HG02763 (cell line): ENCODE measurements at regions not wholly inside any gene's neighbourhood (a gene's known extent, or its start where the extent isn't known, plus 50 kb on each side); places are given as distances from the start of the nearest gene placed in this dataset.

Source experiments
- ATAC-seq: cut with Tn5 transposase; IDR thresholded peaks from one replicate; pipeline ENCODE4 v1.9.1; 2021; ENCODE audit warnings: mild to moderate bottlenecking, moderate library complexity; ENCODE audit not compliant: unreplicated experiment

GRCh38 chr12:107339932-107340331 lies 246.6 kb upstream of the CRY1 start:
- ATAC-seq, result no peak

- ATAC-seq, result no peak
Measured at GRCh38 chr12:107340898-107341297, 247.5 kb upstream of the CRY1 start.

GRCh38 chr12:107344035-107344808 lies 250.9 kb upstream of the CRY1 start:
- no peak for ATAC-seq

- ATAC-seq, result no peak
Measured at GRCh38 chr12:107347261-107347660, 253.9 kb upstream of the CRY1 start.

- no peak for ATAC-seq
Measured at GRCh38 chr12:107349008-107349747, 255.8 kb upstream of the CRY1 start.

GRCh38 chr12:107349839-107350238 lies 256.5 kb upstream of the CRY1 start:
- no peak for ATAC-seq

GRCh38 chr12:107351109-107351508 lies 257.8 kb upstream of the CRY1 start:
- no peak for ATAC-seq

GRCh38 chr12:107351713-107352112 lies 258.4 kb upstream of the CRY1 start:
- ATAC-seq, result no peak

- no peak for ATAC-seq
Measured at GRCh38 chr12:107352347-107353081, 259.2 kb upstream of the CRY1 start.

- ATAC-seq, result no peak
Measured at GRCh38 chr12:107353312-107353711, 260.0 kb upstream of the CRY1 start.

- ATAC-seq, result no peak
Measured at GRCh38 chr12:107355004-107355565, 261.7 kb upstream of the CRY1 start.

- no peak for ATAC-seq
Measured at GRCh38 chr12:107355612-107356011, 262.3 kb upstream of the CRY1 start.

- ATAC-seq, result no peak
Measured at GRCh38 chr12:107356266-107356936, 263.1 kb upstream of the CRY1 start.

- ATAC-seq, result no peak
Measured at GRCh38 chr12:107356937-107357295, 263.6 kb upstream of the CRY1 start.

GRCh38 chr12:107359382-107359781 lies 266.0 kb upstream of the CRY1 start:
- ATAC-seq, result no peak

GRCh38 chr12:107360033-107360432 lies 266.7 kb upstream of the CRY1 start:
- ATAC-seq, result no peak

GRCh38 chr12:107360482-107360881 lies 267.1 kb upstream of the CRY1 start:
- ATAC-seq, result no peak

- no peak for ATAC-seq
Measured at GRCh38 chr12:107361970-107362369, 268.6 kb upstream of the CRY1 start.

GRCh38 chr12:107362960-107363359 lies 269.6 kb upstream of the CRY1 start:
- no peak for ATAC-seq

- ATAC-seq, result no peak
Measured at GRCh38 chr12:107364875-107365518, 271.6 kb upstream of the CRY1 start.
